OCI-LY3 (cell line): ENCODE measurements at regions not wholly inside any gene's neighbourhood (a gene's known extent, or its start where the extent isn't known, plus 50 kb on each side); places are given as distances from the start of the nearest gene placed in this dataset.

Source experiments
- EZH2phosphoT487 ChIP-seq: fragments of 200-600 bp; shearing (Covaris generic); IDR thresholded peaks from 2 replicates; pipeline ENCODE4 v1.6.1; 2018; ENCODE audit warnings: antibody characterized with exemption, mixed run types, low read depth
- TF ChIP-seq, protein P1 (sequence below): fragments of 200-600, 300-600 bp; sonication (generic); IDR thresholded peaks from 2 replicates; pipeline ENCODE4 v1.5.1; 2014; ENCODE audit warnings: antibody characterized with exemption, low read length, low read depth

GRCh38 chr18:43367895-43368294 lies 90.6 kb upstream of the SYT4 start:
- TF ChIP-seq, protein P1, sequence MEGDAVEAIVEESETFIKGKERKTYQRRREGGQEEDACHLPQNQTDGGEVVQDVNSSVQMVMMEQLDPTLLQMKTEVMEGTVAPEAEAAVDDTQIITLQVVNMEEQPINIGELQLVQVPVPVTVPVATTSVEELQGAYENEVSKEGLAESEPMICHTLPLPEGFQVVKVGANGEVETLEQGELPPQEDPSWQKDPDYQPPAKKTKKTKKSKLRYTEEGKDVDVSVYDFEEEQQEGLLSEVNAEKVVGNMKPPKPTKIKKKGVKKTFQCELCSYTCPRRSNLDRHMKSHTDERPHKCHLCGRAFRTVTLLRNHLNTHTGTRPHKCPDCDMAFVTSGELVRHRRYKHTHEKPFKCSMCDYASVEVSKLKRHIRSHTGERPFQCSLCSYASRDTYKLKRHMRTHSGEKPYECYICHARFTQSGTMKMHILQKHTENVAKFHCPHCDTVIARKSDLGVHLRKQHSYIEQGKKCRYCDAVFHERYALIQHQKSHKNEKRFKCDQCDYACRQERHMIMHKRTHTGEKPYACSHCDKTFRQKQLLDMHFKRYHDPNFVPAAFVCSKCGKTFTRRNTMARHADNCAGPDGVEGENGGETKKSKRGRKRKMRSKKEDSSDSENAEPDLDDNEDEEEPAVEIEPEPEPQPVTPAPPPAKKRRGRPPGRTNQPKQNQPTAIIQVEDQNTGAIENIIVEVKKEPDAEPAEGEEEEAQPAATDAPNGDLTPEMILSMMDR, result no peak
- TF ChIP-seq EZH2phosphoT487, result no peak
